GM18907 (cell line): ENCODE measurements at regions not wholly inside any gene's neighbourhood (a gene's known extent, or its start where the extent isn't known, plus 50 kb on each side); places are given as distances from the start of the nearest gene placed in this dataset.
"Not testable (repeated sequence)": the region's sequence is repeated elsewhere in the genome, so short reads cannot be mapped to it uniquely, and the experiment has no call there.

Experiments
- ATAC-seq: cut with Tn5 transposase; IDR thresholded peaks from one replicate; pipeline ENCODE4 v1.9.1; 2021; ENCODE audit warnings: mild to moderate bottlenecking, moderate library complexity; ENCODE audit not compliant: unreplicated experiment

- ATAC-seq: no peak
These were observed 73.0 kb downstream of the DIO3 start for GRCh38 chr14:101634202-101634849.

GRCh38 chr14:101634850-101635748, 73.8 kb downstream of the DIO3 start:
- no peak for ATAC-seq

GRCh38 chr14:101635749-101636560, 74.7 kb downstream of the DIO3 start:
- ATAC-seq: no peak

DNA sequence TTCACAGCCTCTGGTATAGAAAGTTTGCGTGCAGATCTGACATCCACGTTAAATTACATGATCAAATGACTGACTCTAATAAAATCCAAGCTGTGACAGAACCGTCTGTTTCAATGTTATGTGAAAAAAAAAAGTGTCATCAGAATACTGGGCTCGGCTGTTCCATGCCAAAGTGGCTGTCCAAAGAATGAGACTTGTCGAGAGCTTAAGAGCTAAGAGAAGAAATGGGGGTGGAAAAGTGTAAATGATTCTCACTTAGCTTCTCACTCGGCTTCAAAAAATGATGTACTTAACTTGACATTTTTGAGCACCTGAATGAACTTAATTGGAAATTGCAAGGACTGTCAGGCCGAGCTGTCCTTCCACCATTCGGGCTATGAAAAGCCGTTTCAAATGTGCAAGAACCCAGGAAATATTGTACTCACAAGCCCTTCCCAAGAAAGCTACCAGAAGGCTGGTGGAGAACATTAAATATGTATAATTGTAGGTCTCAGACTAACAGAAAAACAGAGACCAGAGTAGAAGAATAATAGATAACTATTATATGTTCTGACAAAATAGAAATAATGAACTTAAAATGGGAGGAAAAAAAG, 78.0 kb downstream of the DIO3 start:
- ATAC-seq: no peak

DNA sequence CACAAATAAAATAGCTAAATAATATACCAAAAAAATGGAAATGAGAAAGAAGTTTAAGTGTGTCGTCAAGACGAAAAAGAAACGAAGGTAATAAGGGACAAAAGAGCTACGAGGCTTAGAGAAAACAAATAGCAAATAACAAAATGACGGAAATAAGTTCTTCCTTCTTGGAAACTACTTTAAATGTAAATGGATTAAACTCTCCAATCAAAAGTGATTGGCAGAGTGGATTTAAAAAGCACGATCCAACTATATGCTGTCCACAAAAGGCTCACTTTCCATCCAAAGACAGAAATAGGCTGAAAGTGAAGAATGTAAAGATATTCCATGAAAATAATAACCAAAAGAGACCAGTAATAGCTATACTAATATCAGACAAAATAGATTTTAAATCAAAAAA, 82.4 kb downstream of the DIO3 start:
- no peak for ATAC-seq

DNA sequence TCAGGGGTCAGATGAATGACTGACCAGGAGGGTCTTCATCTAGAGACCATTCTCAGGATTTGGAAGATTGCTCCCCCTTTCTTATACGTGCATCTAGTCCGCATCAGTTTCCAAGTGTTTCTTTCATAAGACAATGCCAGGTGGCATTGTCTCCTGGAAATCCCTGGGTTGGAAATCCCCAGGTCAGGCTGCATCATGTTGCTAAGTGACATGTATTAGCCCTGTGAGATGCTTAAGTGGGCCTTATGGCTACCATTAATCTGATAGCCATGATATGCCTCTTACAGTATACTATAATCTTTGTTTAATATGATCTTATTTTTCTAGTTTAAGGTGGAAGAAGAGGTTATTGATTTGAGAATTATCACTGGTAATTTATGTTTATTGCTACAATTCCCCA, 92.8 kb downstream of the DIO3 start:
- no peak for ATAC-seq

DNA sequence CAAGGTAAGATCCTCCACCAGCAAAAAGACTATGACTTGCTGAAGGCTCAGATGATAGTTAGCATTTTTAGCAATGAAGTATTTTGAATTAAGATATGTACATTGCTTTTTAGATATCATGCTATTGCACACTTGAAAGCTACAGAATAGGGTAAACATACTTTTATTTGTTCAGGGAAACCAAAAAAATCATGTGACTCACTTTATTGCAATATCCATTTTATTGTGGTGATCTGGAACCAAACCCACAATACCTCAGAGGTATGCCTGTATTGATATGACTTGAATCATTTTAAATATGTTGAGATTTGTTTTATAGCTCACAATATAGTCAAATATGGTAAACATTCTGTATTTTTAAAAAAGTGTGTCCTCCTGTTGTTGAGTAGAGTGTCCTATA, 96.1 kb downstream of the DIO3 start:
- ATAC-seq: no peak

- no peak for ATAC-seq
These were observed 95.9 kb upstream of the PPP2R5C start for GRCh38 chr14:101665478-101666078.

DNA sequence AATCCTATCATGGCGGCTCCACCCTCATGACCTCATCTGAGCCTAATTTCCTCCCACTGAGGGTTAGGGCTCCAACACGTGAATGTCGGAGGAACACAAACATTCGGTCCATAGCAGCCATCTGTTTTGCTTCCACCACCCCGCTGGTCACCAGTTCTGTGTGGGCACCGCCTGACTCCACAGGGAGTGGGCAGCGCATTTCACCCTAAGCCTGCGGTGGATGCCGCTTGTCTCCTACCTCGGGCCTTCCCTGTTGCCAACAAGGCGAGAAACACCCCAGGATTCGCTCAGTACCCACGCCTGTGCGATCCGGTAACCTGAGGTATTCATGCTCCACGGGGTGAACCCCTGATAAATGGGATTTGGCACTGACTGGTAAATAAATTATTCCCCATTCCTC, 95.2 kb upstream of the PPP2R5C start:
- no peak for ATAC-seq

GRCh38 chr14:101669629-101670028, 91.9 kb upstream of the PPP2R5C start:
- ATAC-seq: no peak

GRCh38 chr14:101673873-101674272, 87.6 kb upstream of the PPP2R5C start:
- no peak for ATAC-seq

- ATAC-seq: not testable (repeated sequence)
These were observed 85.7 kb upstream of the PPP2R5C start for GRCh38 chr14:101675835-101676234.

DNA sequence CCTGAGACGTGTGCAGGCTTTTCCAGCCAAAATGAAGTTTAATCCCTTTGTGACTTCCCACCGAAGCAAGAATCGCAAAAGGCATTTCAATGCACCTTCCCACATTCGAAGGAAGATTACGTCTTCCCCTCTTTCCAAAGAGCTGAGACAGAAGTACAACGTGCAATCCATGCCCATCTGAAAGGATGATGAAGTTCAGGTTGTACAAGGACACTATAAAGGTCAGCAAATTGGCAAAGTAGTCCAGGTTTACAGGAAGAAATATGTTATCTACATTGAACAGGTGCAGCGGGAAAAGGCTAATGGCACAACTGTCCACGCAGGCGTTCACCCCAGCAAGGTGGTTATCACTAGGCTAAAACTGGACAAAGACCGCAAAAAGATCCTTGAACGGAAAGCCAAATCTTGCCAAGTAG, 83.6 kb upstream of the PPP2R5C start:
- ATAC-seq: not testable (repeated sequence)

GRCh38 chr14:101681795-101682194, 79.7 kb upstream of the PPP2R5C start:
- no peak for ATAC-seq

DNA sequence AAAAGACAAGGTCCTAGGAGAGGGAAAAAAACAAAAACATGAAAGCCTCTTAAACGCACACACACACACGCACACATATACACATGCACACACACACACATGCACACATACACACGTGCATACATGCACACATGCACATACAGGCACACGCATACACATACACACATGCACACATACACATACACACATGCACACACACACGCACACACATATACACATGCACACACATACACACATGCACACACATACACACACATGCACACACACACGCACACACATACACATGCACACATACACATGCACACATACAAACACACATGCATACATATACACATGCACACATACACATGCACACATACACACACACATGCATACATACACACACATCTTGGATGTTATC, 78.1 kb upstream of the PPP2R5C start:
- ATAC-seq: no peak

GRCh38 chr14:101687756-101688546, 73.6 kb upstream of the PPP2R5C start:
- ATAC-seq: no peak

GRCh38 chr14:101689039-101689501, 72.4 kb upstream of the PPP2R5C start:
- ATAC-seq: no peak

GRCh38 chr14:101689966-101690365, 71.5 kb upstream of the PPP2R5C start:
- ATAC-seq: not testable (repeated sequence)

DNA sequence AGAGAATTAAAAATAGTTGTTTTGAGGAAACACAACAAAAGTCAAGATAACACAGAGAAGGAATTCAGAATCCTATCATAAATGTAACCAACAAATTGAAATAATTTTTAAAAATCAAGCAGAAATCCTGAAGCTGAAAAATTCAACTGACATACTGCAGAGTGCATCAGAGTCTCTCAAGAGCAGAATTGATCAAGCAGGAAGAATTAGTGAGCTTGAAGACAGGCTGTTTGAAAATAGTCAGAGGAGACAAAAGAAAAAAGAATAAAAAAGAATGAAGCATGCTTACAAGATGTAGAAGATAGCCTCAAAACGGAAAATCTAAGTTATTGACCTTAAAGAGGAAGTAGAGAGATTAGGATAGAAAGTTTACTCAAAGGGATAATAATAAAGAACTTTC, 65.8 kb upstream of the PPP2R5C start:
- no peak for ATAC-seq

DNA sequence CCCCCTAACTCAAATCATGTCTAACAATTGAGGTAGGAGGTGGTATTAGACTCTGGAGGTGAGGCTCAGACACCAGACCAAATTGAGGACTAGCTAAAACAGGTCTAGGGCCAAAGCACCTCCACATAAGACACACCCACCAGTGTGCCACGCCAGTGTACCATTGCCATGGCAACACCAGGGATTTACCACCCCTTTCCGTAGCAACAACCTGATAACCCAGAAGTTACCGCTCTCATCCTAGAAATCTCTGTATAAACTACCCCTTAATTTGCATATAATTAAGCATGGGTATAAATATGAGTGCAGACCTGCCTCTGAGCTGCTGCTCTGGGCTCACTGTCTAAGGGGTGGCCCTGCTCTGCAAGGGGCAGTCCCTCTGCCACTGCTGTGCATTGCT, 57.4 kb upstream of the PPP2R5C start:
- ATAC-seq: no peak
